Activated naive CD4-positive, alpha-beta T cell treated with anti-CD3 and anti-CD28 coated beads, Interleukin-2, amount 50 U/mL, for 72 hours (primary cell): ENCODE measurements at regions not wholly inside any gene's neighbourhood (a gene's known extent, or its start where the extent isn't known, plus 50 kb on each side); places are given as distances from the start of the nearest gene placed in this dataset.
"Not testable (repeated sequence)": the region's sequence is repeated elsewhere in the genome, so short reads cannot be mapped to it uniquely, and the experiment has no call there.

Experiments
- ATAC-seq, 2 donors: fragments of 150-1000 bp; cut with Tn5 transposase; 2 replicates each; pipeline ENCODE4 v1.10.0; 2021; ENCODE audit warnings: mild to moderate bottlenecking in 2 of 2, moderate library complexity in 2 of 2
- DNase-seq, 2 donors: peaks; one replicate each; pipeline ENCODE4 v3.0.0; 2021 to 2022; ENCODE audit warnings: low spot score in 2 of 2
- H3K27ac Mint-ChIP-seq, 2 donors: one replicate each; pipeline ENCODE4 v1.8.0; 2022; ENCODE audit warnings: mild to moderate bottlenecking in 2 of 2, mixed read lengths in 2 of 2
- H3K36me3 Mint-ChIP-seq, 2 donors: one replicate each; pipeline ENCODE4 v1.8.0; 2022; ENCODE audit warnings: mixed read lengths in 2 of 2
- H3K9me3 Mint-ChIP-seq, 2 donors: one replicate each; pipeline ENCODE4 v1.8.0; 2022; ENCODE audit warnings: mixed read lengths in 2 of 2

DNA sequence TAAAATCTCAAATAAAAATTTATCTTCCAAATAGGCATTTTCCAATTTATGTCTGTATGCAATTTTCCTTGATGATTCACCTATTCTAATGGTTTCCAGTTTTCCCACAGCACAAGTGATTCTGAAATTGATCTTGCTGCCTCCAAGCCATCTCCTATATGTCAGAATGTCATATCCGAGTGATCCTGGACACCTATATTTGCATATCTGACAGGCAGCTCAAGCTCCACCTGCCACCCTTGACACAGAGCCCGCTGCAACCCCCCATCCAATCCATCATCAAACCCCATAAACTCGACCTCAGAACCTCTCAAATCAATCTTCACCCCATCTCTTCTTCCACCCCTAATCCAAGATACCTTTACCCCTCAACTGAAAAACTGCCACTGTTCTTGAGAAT is 579.5 kb downstream of the EPHB1 start:
- no peak for DNase-seq
- Mint-ChIP-seq H3K27ac (no peak overlapping the region), H3K36me3 (no peaks in the 10 kb centered on the region), H3K9me3 (peaks cover 18 to 20% of the 10 kb centered on the region in 2 donors)
- ATAC-seq = no peak

- DNase-seq (no peak), ATAC-seq (no peak)
- H3K9me3 Mint-ChIP-seq = peaks cover 0 to 6% of the 10 kb centered on the region in 2 donors
- H3K27ac Mint-ChIP-seq = no peak overlapping the region
- H3K36me3 Mint-ChIP-seq = no peaks in the 10 kb centered on the region
Measured at GRCh38 chr3:135382188-135382587, 583.3 kb upstream of the PPP2R3A start.

- Mint-ChIP-seq H3K36me3 (no peaks in the 10 kb centered on the region), H3K9me3 (peaks cover 0 to 6% of the 10 kb centered on the region in 2 donors), H3K27ac (no peak overlapping the region)
- ATAC-seq = no peak
- no peak for DNase-seq
Measured at GRCh38 chr3:135382621-135383020, 582.9 kb upstream of the PPP2R3A start.

DNA sequence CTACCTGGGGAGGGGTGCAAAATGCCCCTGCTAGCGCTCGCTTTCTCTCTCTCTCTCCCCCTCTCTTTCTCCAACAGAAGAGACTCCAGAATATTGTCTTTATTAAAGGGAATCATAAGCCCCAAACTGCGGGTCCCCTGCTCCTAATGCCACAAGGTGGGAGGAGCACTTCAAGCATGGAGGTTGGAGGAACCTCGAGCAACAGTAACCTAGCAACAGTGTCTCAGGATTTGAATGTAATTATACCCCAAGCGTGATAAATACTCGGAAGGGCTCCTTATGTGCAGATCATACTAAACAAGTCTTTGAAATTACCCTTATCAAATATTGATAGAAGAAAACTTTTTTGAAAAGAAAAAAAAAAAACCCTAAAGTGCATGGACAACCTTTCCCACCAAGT is 582.2 kb upstream of the PPP2R3A start:
- ATAC-seq = no peak
- H3K9me3 Mint-ChIP-seq = peaks cover 0 to 6% of the 10 kb centered on the region in 2 donors
- DNase-seq = no peak
- H3K36me3 Mint-ChIP-seq = no peaks in the 10 kb centered on the region
- H3K27ac Mint-ChIP-seq = no peak overlapping the region

DNA sequence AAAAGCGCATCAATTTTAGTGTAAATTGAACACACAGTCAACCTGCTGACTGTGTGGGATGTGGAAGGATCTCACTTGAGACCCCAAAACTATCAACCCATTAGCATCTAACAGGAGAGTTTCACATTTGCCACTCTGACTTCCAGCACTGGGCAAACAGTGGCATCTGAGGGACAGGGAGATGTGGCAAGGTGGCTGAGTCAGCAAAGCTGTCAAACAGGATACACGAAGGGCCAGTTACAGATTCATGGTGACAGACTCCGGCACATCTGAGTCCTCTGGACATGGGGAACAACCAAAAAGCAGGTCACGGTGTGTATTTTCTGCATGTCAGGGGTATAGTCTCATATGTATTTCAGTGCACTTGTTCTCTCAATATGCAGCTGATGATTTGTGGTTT is 573.4 kb upstream of the PPP2R3A start:
- H3K27ac Mint-ChIP-seq = no peak overlapping the region
- ATAC-seq (no peak), DNase-seq (no peak)
- H3K9me3 Mint-ChIP-seq = peaks cover 36 to 39% of the 10 kb centered on the region in 2 donors
- H3K36me3 Mint-ChIP-seq = peaks cover 0 to 9% of the 10 kb centered on the region in 2 donors

- Mint-ChIP-seq H3K27ac (no peak overlapping the region), H3K36me3 (peaks cover 0 to 9% of the 10 kb centered on the region in 2 donors), H3K9me3 (peaks cover 36 to 39% of the 10 kb centered on the region in 2 donors)
- DNase-seq (no peak), ATAC-seq (no peak)
Measured at GRCh38 chr3:135393159-135393558, 572.4 kb upstream of the PPP2R3A start.

- peaks cover 35 to 37% of the 10 kb centered on the region in 2 donors for H3K9me3 Mint-ChIP-seq
- no peak overlapping the region for H3K27ac Mint-ChIP-seq
- ATAC-seq = no peak
- H3K36me3 Mint-ChIP-seq = peaks cover 0 to 2% of the 10 kb centered on the region in 2 donors
- DNase-seq = no peak
Measured at GRCh38 chr3:135393898-135394525, 571.5 kb upstream of the PPP2R3A start.

GRCh38 chr3:135412475-135412874 is 553.1 kb upstream of the PPP2R3A start:
- H3K27ac Mint-ChIP-seq = no peak overlapping the region
- DNase-seq (no peak), ATAC-seq (no peak)
- H3K9me3 Mint-ChIP-seq = peaks cover 0 to 6% of the 10 kb centered on the region in 2 donors
- H3K36me3 Mint-ChIP-seq = no peaks in the 10 kb centered on the region

DNA sequence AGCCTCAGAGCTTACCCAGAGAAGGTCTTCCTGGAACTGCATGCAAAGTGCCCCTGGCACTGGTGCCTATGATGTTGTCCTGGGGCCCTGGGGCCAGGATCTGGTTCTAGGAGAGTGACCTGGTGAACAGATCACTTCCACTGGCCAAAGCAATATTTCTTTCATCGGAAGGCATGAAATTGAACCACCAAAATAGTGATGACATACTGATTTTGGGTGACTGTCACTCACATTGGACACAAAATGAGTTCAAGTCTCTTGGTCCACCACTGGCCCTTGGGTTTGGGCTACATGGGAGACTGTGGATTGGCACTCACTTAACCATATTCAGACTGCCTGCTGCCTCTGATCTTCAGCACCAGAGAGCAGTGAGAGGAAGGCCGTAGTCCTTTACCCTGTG is 549.3 kb upstream of the PPP2R3A start:
- ATAC-seq = no peak
- H3K27ac Mint-ChIP-seq = no peak overlapping the region
- no peak for DNase-seq
- peaks cover 0 to 2% of the 10 kb centered on the region in 2 donors for H3K9me3 Mint-ChIP-seq
- no peaks in the 10 kb centered on the region for H3K36me3 Mint-ChIP-seq

DNA sequence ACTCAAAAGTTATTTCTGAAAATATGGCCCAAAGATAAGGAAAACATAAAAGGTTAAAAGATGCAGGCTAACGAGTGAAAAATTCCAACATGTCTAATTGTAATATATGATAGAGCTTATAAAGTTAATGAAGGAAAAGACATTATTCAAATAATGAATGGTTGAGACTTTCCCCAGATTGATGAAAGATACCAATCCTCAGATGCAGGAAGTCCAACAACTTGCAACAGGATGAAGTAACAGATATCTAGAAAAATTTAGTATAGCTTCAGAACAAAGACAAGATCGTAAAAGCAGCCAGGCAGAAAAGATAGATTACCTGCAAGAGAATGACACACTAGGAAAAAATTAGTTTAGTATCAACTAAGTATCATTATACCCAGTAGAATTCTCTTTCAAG is 546.4 kb upstream of the PPP2R3A start:
- no peak for DNase-seq
- Mint-ChIP-seq H3K27ac (no peak overlapping the region), H3K9me3 (no peaks in the 10 kb centered on the region), H3K36me3 (no peaks in the 10 kb centered on the region)
- no peak for ATAC-seq

DNA sequence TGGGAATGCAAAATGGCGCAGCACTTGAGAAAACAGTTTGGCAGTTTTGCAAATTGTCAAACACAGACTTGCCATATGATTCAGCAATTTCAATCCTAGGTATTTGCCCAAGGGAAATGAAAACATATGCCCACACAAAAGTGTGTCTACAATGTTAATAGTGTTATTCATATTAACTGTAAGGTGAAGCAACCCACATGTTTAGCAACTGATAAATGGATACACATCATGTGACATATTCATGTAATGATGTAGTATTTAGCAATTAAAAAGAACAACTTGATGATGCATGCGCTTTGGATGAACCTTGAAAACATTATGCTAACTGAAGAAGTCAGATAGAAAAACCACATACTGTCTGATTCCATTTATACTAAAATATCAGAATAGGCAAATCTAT is 539.0 kb upstream of the PPP2R3A start:
- no peak for ATAC-seq
- Mint-ChIP-seq H3K36me3 (no peaks in the 10 kb centered on the region), H3K27ac (no peak overlapping the region), H3K9me3 (peaks cover 0 to 12% of the 10 kb centered on the region in 2 donors)
- DNase-seq = no peak

GRCh38 chr3:135432402-135432801 is 533.1 kb upstream of the PPP2R3A start:
- Mint-ChIP-seq H3K27ac (no peak overlapping the region), H3K9me3 (peaks cover 10 to 20% of the 10 kb centered on the region in 2 donors), H3K36me3 (no peaks in the 10 kb centered on the region)
- DNase-seq (no peak), ATAC-seq (no peak)

- peaks cover 9 to 14% of the 10 kb centered on the region in 2 donors for H3K9me3 Mint-ChIP-seq
- not testable (repeated sequence) for H3K27ac Mint-ChIP-seq, ATAC-seq, H3K36me3 Mint-ChIP-seq, DNase-seq
Measured at GRCh38 chr3:135438889-135439597, 526.5 kb upstream of the PPP2R3A start.

DNA sequence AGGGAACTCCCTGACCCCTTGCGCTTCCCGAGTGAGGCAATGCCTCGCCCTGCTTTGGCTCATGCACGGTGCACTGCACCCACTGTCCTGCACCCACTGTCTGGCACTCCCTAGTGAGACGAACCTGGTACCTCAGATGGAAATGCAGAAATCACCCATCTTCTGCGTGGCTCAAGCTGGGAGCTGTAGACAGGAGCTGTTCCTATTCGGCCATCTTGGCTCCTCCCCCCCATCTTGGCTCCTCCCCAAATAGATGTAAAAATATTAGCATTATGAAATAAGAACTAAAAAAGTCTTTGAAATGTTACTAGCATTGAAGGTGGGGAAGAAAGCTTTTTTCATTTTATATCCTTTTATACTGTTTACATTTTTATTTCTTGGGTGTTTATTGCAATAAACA is 525.9 kb upstream of the PPP2R3A start:
- not testable (repeated sequence) for H3K9me3 Mint-ChIP-seq, H3K27ac Mint-ChIP-seq

GRCh38 chr3:135440233-135440632 is 525.3 kb upstream of the PPP2R3A start:
- Mint-ChIP-seq H3K27ac (no peak overlapping the region), H3K36me3 (peaks cover 0 to 6% of the 10 kb centered on the region in 2 donors), H3K9me3 (peaks cover 5% of the 10 kb centered on the region in 2 donors)
- DNase-seq = no peak
- no peak for ATAC-seq

More for the DNA sequence above, 525.9 kb upstream of the PPP2R3A start:
- not testable (repeated sequence) for ATAC-seq, DNase-seq, H3K36me3 Mint-ChIP-seq

- ATAC-seq = no peak
- Mint-ChIP-seq H3K9me3 (peaks cover 5% of the 10 kb centered on the region in 2 donors), H3K36me3 (peaks cover 0 to 6% of the 10 kb centered on the region in 2 donors), H3K27ac (no peak overlapping the region)
- no peak for DNase-seq
Measured at GRCh38 chr3:135440746-135441145, 524.8 kb upstream of the PPP2R3A start.

- no peak overlapping the region for H3K27ac Mint-ChIP-seq
- H3K9me3 Mint-ChIP-seq = no peaks in the 10 kb centered on the region
- no peaks in the 10 kb centered on the region for H3K36me3 Mint-ChIP-seq
- ATAC-seq = no peak
- no peak for DNase-seq
Measured at GRCh38 chr3:135444058-135444457, 521.5 kb upstream of the PPP2R3A start.

DNA sequence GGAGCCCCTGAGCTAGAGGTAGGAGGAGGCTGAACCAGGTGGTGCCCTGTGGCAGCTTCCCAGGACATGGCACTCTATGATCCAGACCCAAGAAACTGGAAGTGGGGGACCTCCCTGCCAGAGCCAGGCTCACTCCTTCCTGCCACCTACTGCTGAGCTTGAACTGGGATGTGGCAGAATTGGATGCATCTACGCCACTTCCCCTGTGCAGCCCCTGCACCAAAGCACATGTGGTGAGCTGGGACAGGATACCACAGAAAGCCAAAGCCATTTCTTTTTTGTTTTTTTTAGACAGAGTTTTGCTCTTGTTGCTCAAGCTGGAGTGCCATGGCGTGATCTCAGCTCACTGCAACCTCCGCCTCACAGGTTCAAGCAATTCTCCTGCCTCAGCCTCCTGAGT is 518.0 kb upstream of the PPP2R3A start:
- no peak overlapping the region for H3K27ac Mint-ChIP-seq
- ATAC-seq = no peak

More for the DNA sequence above, 518.0 kb upstream of the PPP2R3A start:
- H3K36me3 Mint-ChIP-seq = no peaks in the 10 kb centered on the region
- peaks cover 0 to 4% of the 10 kb centered on the region in 2 donors for H3K9me3 Mint-ChIP-seq
- no peak for DNase-seq
